ENCODE measurements at regions not wholly inside any gene's neighbourhood (a gene's known extent, or its start where the extent isn't known, plus 50 kb on each side); places are given as distances from the start of the nearest gene placed in this dataset.

DNA sequence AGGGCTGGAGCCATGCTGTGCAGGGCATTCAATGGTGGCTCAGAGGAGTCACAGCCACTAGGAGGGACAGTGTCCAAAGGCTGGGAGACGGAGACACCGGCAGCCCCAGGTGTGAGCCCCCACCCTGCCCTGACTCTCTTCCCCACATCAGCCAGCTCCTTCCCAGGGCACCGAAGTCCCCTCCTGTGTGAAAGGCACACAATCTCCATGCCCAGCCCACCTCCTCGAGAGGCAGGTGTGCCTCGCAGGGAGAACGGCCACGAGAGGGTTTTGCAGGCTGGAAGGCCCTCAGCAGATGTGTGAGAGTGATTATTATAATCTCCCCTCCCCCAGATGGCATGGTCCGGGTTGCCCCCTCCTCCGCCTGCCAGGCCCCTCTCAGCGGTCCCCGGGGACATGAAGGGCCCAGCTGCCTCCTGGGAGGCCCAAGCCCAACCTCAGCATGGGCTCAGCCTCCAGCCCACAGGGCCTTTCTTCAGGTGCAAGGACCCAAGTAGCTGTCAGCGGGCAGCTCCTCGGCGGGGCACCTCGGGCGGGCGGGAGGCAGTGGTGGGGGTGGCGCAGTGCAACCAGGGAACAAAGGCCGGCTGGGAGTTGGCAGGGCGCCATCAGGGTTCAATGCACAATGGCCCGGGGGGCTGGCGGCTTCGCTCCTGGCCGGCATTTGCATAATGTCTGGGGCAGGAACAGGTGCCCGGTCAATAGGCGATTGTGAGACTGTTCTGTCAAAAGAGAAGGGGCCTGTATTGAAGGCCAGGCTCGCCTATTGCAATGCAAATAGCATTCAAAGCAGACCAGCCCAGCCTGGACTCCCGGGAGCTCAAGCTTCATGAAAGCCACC is 155.3 kb upstream of the ZMIZ1 start:
- Histone ChIP-seq H3K27me3 (ENCODE audit: low read depth, low read length) (no peaks in the 10 kb centered on the region), H3K4me3 (ENCODE audit: low read depth in 1 of 2, low read length in 2 of 2) (no peak overlapping the region), H3K4me1 (ENCODE audit: control insufficient read depth in 1 of 2, insufficient read depth in 2 of 2, low read length in 2 of 2) (no peaks in the 10 kb centered on the region), H3K36me3 (ENCODE audit: control insufficient read depth in 1 of 2, insufficient read depth in 2 of 2, low read length in 2 of 2) (no peaks in the 10 kb centered on the region), H3K9me3 (ENCODE audit: control insufficient read depth in 1 of 2, low read length in 2 of 2) (no peaks in the 10 kb centered on the region), H3K27ac (ENCODE audit: low read length) (no peak overlapping the region)

DNA sequence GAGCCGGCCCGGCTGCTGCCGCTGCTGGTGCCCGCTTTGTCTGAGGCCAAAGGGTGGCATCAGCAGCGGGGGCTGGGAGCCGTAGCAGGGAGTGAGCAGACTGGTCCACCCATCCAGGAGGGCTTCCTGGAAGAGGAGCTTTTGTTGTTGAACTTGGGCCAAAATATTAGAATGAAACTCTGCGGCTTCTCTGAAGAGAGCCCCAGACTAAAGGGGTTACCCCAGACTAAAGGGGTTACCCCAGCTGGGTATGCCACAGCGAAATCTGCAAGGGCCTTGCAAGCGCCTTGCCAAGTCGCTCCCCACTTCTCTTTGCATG is 154.7 kb upstream of the ZMIZ1 start:
- H3K9me3 ChIP-seq (ENCODE audit: control insufficient read depth in 1 of 2, low read length in 2 of 2), result no peaks in the 10 kb centered on the region
- H3K4me3 ChIP-seq (ENCODE audit: low read depth in 1 of 2, low read length in 2 of 2), result no peak overlapping the region
- no peaks in the 10 kb centered on the region for H3K36me3 ChIP-seq (ENCODE audit: control insufficient read depth in 1 of 2, insufficient read depth in 2 of 2, low read length in 2 of 2)
- H3K27ac ChIP-seq (ENCODE audit: low read length), result no peak overlapping the region
- H3K4me1 ChIP-seq (ENCODE audit: control insufficient read depth in 1 of 2, insufficient read depth in 2 of 2, low read length in 2 of 2), result no peaks in the 10 kb centered on the region
- no peaks in the 10 kb centered on the region for H3K27me3 ChIP-seq (ENCODE audit: low read depth, low read length)

DNA sequence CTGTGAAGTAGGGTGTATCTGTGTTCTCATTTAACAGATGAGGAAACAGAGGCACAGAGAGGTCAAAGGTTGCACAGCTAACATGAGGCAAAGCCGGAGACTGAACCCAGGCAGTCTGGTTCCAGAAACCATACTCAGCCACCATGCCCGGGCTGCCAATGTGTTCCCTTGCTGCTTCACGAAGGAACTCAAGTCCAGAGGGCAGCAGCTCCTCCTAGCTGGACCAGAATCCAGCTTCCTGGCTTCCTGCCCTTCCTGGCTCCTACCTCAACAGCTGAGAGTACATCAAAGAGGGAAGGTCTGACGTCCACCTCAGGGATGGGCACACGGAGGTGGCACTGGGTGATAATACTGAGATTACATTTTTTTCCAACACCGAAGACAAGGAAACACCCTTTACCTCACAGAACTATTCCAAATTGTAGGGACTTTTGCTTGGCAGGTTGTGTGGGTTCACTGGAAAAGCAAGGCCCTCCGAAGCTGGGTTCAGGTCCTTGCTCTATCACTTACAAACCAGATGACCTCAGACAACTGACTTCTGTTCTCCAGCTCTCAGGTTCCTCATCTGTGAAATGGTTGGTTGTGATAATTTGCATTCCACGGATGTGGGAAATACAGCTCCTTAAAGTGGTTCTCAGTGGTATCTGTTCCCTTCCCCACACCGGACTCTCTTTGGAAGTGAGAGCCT is 154.1 kb upstream of the ZMIZ1 start:
- Histone ChIP-seq H3K36me3 (ENCODE audit: control insufficient read depth in 1 of 2, insufficient read depth in 2 of 2, low read length in 2 of 2) (no peaks in the 10 kb centered on the region), H3K4me3 (ENCODE audit: low read depth in 1 of 2, low read length in 2 of 2) (no peak overlapping the region), H3K9me3 (ENCODE audit: control insufficient read depth in 1 of 2, low read length in 2 of 2) (no peaks in the 10 kb centered on the region), H3K27me3 (ENCODE audit: low read depth, low read length) (no peaks in the 10 kb centered on the region), H3K4me1 (ENCODE audit: control insufficient read depth in 1 of 2, insufficient read depth in 2 of 2, low read length in 2 of 2) (no peaks in the 10 kb centered on the region), H3K27ac (ENCODE audit: low read length) (no peak overlapping the region)

DNA sequence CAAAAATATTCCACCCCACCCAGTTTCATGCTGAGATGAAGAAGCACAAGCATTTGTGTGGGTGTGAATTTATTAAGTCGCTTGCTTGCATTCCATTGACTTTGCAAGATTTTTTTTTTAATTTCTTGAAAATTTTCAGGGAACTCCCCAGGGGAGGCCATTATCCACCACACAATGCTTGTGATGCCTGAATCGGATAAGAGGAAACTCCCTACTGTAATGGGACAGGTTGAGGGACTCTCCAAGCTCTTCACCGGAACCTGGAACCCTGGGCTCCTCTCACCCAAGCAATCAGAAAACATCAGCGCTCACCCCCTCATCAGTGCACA is 153.6 kb upstream of the ZMIZ1 start:
- no peaks in the 10 kb centered on the region for H3K4me1 ChIP-seq (ENCODE audit: control insufficient read depth in 1 of 2, insufficient read depth in 2 of 2, low read length in 2 of 2)
- H3K9me3 ChIP-seq (ENCODE audit: control insufficient read depth in 1 of 2, low read length in 2 of 2), result no peaks in the 10 kb centered on the region
- H3K4me3 ChIP-seq (ENCODE audit: low read depth in 1 of 2, low read length in 2 of 2), result no peak overlapping the region
- no peaks in the 10 kb centered on the region for H3K27me3 ChIP-seq (ENCODE audit: low read depth, low read length)
- no peaks in the 10 kb centered on the region for H3K36me3 ChIP-seq (ENCODE audit: control insufficient read depth in 1 of 2, insufficient read depth in 2 of 2, low read length in 2 of 2)
- no peak overlapping the region for H3K27ac ChIP-seq (ENCODE audit: low read length)

DNA sequence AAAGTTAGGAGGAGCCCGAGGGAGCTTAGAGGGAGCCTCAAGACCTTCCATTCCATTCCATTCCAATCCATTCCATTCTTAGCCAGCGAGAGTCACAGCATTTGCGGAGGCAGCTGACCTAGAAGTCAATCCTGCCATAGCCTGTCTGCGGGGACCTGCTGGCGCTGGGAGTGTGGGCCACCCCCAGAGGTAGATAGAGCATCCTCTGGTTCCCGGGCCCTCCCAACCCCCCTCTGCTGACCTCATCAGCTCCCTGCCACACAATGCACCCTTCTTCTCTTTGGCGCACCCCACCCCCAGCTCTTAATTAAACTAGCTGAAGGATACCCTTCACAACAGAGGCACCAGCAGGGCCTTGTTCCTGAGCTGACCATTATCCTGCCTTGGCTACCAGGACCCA is 152.5 kb upstream of the ZMIZ1 start:
- H3K4me3 ChIP-seq (ENCODE audit: low read depth in 1 of 2, low read length in 2 of 2), result no peak overlapping the region
- no peaks in the 10 kb centered on the region for H3K4me1 ChIP-seq (ENCODE audit: control insufficient read depth in 1 of 2, insufficient read depth in 2 of 2, low read length in 2 of 2)
- H3K36me3 ChIP-seq (ENCODE audit: control insufficient read depth in 1 of 2, insufficient read depth in 2 of 2, low read length in 2 of 2), result no peaks in the 10 kb centered on the region
- H3K27me3 ChIP-seq (ENCODE audit: low read depth, low read length), result no peaks in the 10 kb centered on the region
- no peaks in the 10 kb centered on the region for H3K9me3 ChIP-seq (ENCODE audit: control insufficient read depth in 1 of 2, low read length in 2 of 2)
- H3K27ac ChIP-seq (ENCODE audit: low read length), result no peak overlapping the region

DNA sequence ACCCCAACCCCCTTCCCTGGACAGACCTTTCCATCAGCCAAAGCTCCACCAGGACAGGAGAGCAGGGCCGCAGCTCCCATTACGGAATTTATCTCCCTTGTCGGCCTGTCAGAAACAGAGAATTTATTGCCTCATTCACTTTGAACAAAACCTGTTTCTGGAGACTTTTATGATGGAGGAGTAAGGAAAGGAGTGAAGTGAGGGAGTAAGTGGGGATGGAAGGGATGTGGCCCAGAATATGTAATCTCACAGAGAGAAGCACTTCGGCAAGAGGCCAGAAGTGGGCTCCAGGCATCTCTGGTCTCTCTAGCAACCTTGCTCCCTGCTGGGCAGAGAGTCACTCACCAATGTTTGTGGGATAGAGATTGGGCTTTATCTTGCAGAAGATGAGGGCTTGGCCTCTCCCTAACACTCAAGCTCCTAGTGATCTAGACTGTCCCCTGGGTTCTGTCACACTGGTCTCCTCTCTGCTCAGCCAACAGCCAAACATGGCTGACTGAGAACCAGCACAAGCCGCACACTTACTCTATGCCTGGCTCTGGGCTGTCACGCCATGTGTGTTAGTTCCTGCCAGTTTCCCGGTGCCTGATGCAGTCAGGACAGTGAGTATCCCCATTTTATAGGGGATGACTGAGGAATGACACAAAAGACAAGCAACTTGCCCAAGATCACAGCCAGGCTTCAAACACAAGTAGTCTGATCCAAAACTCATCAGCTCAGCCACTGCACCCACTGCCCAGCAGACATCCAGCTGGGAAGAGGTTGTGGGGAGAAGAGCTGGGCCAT is 149.4 kb upstream of the ZMIZ1 start:
- no peaks in the 10 kb centered on the region for H3K9me3 ChIP-seq (ENCODE audit: control insufficient read depth in 1 of 2, low read length in 2 of 2)
- H3K4me3 ChIP-seq (ENCODE audit: low read depth in 1 of 2, low read length in 2 of 2), result no peak overlapping the region
- no peaks in the 10 kb centered on the region for H3K27me3 ChIP-seq (ENCODE audit: low read depth, low read length)
- no peak overlapping the region for H3K27ac ChIP-seq (ENCODE audit: low read length)
- H3K4me1 ChIP-seq (ENCODE audit: control insufficient read depth in 1 of 2, insufficient read depth in 2 of 2, low read length in 2 of 2), result peaks cover 0 to 13% of the 10 kb centered on the region in 2 donors
- no peaks in the 10 kb centered on the region for H3K36me3 ChIP-seq (ENCODE audit: control insufficient read depth in 1 of 2, insufficient read depth in 2 of 2, low read length in 2 of 2)

DNA sequence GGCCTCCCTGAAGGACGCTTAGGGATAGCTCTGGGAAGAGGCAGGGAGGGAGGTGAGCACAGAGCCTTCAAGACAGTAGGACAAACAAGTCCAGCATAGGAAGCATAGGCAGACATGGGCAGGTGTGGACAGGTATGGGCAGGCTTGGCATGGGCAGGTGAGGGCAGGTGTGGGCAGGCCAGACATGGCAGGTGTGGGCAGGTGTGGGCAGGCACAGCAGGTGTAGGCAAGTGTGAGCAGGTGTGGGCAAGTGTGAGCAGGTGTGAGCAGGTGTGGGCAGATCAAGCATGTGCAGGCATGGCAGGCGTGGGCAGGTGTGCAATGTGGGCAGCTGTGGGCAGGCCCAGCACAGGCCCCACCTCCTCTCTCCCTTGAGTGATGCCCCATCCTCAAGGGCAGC is 148.8 kb upstream of the ZMIZ1 start:
- Histone ChIP-seq H3K9me3 (ENCODE audit: control insufficient read depth in 1 of 2, low read length in 2 of 2) (no peaks in the 10 kb centered on the region), H3K27me3 (ENCODE audit: low read depth, low read length) (no peaks in the 10 kb centered on the region), H3K4me3 (ENCODE audit: low read depth in 1 of 2, low read length in 2 of 2) (no peak overlapping the region), H3K36me3 (ENCODE audit: control insufficient read depth in 1 of 2, insufficient read depth in 2 of 2, low read length in 2 of 2) (no peaks in the 10 kb centered on the region), H3K4me1 (ENCODE audit: control insufficient read depth in 1 of 2, insufficient read depth in 2 of 2, low read length in 2 of 2) (peaks cover 0 to 13% of the 10 kb centered on the region in 2 donors), H3K27ac (ENCODE audit: low read length) (no peak overlapping the region)

DNA sequence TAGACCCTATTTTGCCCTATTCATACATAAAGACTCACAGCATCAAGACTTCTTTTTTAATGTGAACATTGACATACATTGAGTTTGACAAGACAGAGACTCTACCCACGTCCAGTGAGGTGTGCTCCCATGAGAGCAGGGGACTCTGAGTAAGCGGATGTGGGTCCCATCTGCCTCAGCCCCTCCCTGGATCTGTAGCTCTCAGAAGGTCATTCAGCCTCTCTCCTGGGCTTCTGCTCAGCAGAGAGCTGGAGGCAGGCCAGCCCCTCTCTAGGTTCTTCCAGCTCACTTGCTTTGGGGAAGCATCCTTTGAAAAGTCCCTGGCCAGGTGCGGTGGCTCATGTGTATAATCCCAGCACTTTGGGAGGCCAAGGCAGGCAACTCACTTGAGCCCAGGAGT is 146.9 kb upstream of the ZMIZ1 start:
- Histone ChIP-seq H3K4me3 (ENCODE audit: low read depth in 1 of 2, low read length in 2 of 2) (no peak overlapping the region), H3K27me3 (ENCODE audit: low read depth, low read length) (no peaks in the 10 kb centered on the region), H3K9me3 (ENCODE audit: control insufficient read depth in 1 of 2, low read length in 2 of 2) (no peaks in the 10 kb centered on the region), H3K27ac (ENCODE audit: low read length) (no peak overlapping the region), H3K36me3 (ENCODE audit: control insufficient read depth in 1 of 2, insufficient read depth in 2 of 2, low read length in 2 of 2) (no peaks in the 10 kb centered on the region), H3K4me1 (ENCODE audit: control insufficient read depth in 1 of 2, insufficient read depth in 2 of 2, low read length in 2 of 2) (peaks cover 0 to 13% of the 10 kb centered on the region in 2 donors)

DNA sequence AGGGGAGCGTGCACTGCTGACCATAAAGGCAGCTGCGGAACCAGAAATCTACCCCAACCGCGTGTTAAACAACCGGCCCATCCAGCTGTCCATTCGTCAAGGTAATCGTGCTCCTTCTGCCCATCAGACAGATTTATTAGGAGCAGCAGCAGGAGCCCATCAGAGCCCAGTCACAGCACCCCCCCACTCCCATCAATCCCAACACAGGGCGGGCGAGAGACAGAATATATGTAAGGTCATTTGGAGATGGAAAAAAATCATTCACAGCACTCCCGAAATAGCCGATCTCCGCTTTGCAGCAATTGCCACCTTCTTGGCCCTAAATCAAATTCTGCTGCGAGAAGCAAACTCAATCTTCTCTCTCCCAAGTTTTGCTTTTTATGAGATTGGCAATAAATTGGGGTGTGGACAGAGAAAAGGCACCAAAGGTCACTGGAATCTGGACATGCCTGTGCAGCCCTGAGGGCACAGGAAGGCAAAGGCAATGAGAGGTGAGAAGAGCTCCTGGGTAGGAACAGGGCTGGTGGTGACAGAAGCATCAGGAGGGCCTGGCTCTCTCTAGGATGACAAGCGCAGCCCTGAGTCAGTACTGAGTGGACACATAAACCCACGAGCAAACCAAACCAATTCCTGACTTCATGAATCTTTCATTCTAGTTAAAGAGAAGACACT is 145.0 kb upstream of the ZMIZ1 start:
- no peaks in the 10 kb centered on the region for H3K36me3 ChIP-seq (ENCODE audit: control insufficient read depth in 1 of 2, insufficient read depth in 2 of 2, low read length in 2 of 2)
- H3K4me3 ChIP-seq (ENCODE audit: low read depth in 1 of 2, low read length in 2 of 2), result no peak overlapping the region
- no peaks in the 10 kb centered on the region for H3K27me3 ChIP-seq (ENCODE audit: low read depth, low read length)
- peaks cover 0 to 13% of the 10 kb centered on the region in 2 donors for H3K4me1 ChIP-seq (ENCODE audit: control insufficient read depth in 1 of 2, insufficient read depth in 2 of 2, low read length in 2 of 2)
- H3K9me3 ChIP-seq (ENCODE audit: control insufficient read depth in 1 of 2, low read length in 2 of 2), result no peaks in the 10 kb centered on the region
- H3K27ac ChIP-seq (ENCODE audit: low read length), result no peak overlapping the region

DNA sequence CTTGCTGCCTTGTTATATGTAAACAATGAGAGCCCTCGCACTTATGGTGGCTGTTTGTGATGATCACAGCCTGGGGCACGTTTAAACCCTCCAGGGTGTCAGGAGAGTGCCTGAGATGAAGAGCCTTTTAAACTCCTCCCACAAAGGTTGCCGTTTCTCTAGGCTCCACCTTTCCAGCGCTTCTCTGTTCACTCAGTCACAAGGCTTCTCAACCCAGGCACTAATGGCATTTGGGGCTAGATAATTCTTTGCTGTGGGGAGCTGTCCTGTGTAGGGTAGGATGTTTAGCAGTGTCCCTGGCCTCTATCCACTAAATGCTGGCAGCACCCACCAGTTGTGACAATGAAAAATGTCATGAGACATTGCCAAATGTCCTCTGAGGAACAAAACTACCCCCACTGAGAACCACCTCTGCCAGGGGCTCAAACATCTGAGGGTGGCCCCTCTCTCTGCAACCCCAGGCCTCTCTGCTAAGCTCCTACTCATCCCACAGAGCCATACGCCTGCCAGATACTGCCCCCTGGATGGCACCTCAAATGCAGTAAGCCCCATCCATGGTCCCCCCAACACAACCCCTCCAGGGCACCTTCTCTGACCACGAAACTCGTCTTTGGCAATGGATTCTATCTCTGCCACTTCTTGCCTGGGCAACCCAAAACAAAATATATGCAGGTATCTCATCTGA is 144.3 kb upstream of the ZMIZ1 start:
- no peaks in the 10 kb centered on the region for H3K36me3 ChIP-seq (ENCODE audit: control insufficient read depth in 1 of 2, insufficient read depth in 2 of 2, low read length in 2 of 2)
- no peak overlapping the region for H3K27ac ChIP-seq (ENCODE audit: low read length)
- no peaks in the 10 kb centered on the region for H3K27me3 ChIP-seq (ENCODE audit: low read depth, low read length)
- peaks cover 0 to 13% of the 10 kb centered on the region in 2 donors for H3K4me1 ChIP-seq (ENCODE audit: control insufficient read depth in 1 of 2, insufficient read depth in 2 of 2, low read length in 2 of 2)
- no peaks in the 10 kb centered on the region for H3K9me3 ChIP-seq (ENCODE audit: control insufficient read depth in 1 of 2, low read length in 2 of 2)
- H3K4me3 ChIP-seq (ENCODE audit: low read depth in 1 of 2, low read length in 2 of 2), result no peak overlapping the region

DNA sequence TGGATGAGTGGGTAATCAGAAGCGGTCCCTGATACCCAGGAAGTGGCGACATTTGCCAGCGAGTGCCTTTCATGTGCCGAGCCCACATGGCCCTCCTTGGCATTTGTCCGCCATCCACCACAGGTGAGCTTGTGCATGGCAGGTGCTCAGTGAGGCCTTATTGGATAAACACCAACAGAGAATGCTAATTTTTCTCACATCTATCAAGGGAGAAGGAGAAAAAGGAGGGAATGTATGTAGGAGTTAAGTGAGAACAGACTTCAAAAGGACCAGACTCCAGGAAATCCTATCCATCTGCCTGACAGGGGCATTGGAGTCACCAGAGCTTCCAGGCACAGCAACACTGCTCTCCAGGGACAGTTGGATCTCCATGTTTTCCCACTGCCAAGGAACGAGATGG is 143.5 kb upstream of the ZMIZ1 start:
- Histone ChIP-seq H3K4me1 (ENCODE audit: control insufficient read depth in 1 of 2, insufficient read depth in 2 of 2, low read length in 2 of 2) (peaks cover 0 to 13% of the 10 kb centered on the region in 2 donors), H3K36me3 (ENCODE audit: control insufficient read depth in 1 of 2, insufficient read depth in 2 of 2, low read length in 2 of 2) (no peaks in the 10 kb centered on the region), H3K27me3 (ENCODE audit: low read depth, low read length) (no peaks in the 10 kb centered on the region), H3K9me3 (ENCODE audit: control insufficient read depth in 1 of 2, low read length in 2 of 2) (no peaks in the 10 kb centered on the region), H3K4me3 (ENCODE audit: low read depth in 1 of 2, low read length in 2 of 2) (no peak overlapping the region), H3K27ac (ENCODE audit: low read length) (no peak overlapping the region)

Data from muscle layer of duodenum (tissue), 2 donors.